DND-41 (cell line): ENCODE measurements at regions not wholly inside any gene's neighbourhood (a gene's known extent, or its start where the extent isn't known, plus 50 kb on each side); places are given as distances from the start of the nearest gene placed in this dataset.

Experiments
- ATAC-seq: fragments of 200-7000 bp; cut with Tn5 transposase; 3 replicates; pipeline ENCODE4 v1.9.1; 2021; ENCODE audit warnings: low read depth; ENCODE audit not compliant: insufficient read depth
- DNase-seq: peaks from one replicate; pipeline ENCODE4 v3.0.0-alpha.2; 2020
- H2AFZ ChIP-seq: 2 replicates; pipeline ENCODE4 v1.6.0; 2012; ENCODE audit warnings: low read depth, low read length
- H3K27ac ChIP-seq: 2 replicates; pipeline ENCODE4 v1.5.1; 2012; ENCODE audit warnings: low read length, inconsistent platforms
- H3K27me3 ChIP-seq: fragments of 200-600 bp; sonication (generic); 2 replicates; pipeline ENCODE4 v1.6.0; 2012; ENCODE audit warnings: low read length, mild to moderate bottlenecking, inconsistent platforms; ENCODE audit not compliant: insufficient read depth, poor library complexity
- H3K36me3 ChIP-seq: 2 replicates; pipeline ENCODE4 v1.5.1; 2012; ENCODE audit warnings: low read length, inconsistent platforms; ENCODE audit not compliant: insufficient read depth
- H3K4me1 ChIP-seq: 2 replicates; pipeline ENCODE4 v1.5.1; 2012; ENCODE audit warnings: mild to moderate bottlenecking, low read length; ENCODE audit not compliant: insufficient read depth
- H3K4me2 ChIP-seq: 2 replicates; pipeline ENCODE4 v1.6.0; 2012; ENCODE audit warnings: mild to moderate bottlenecking, moderate library complexity, low read length, inconsistent platforms; ENCODE audit not compliant: insufficient read depth
- H3K4me3 ChIP-seq, 2 experiments: fragments of 200-600 bp in 1 of 2; shearing (Covaris generic) in 1 of 2; 2 replicates each; pipeline ENCODE4 v1.5.1; 2012 to 2016; ENCODE audit warnings: inconsistent platforms in 2 of 2, low read length in 2 of 2, mild to moderate bottlenecking in 2 of 2, low read depth in 1 of 2, moderate library complexity in 1 of 2
- H3K79me2 ChIP-seq: 2 replicates; pipeline ENCODE4 v1.6.0; 2012; ENCODE audit warnings: low read length, inconsistent platforms; ENCODE audit not compliant: insufficient read depth
- H3K9ac ChIP-seq: 2 replicates; pipeline ENCODE4 v1.6.0; 2012; ENCODE audit warnings: low read depth, mild to moderate bottlenecking, inconsistent platforms, low read length, moderate library complexity
- H3K9me3 ChIP-seq: 2 replicates; pipeline ENCODE4 v1.5.1; 2012; ENCODE audit warnings: low read length, moderate library complexity, mild to moderate bottlenecking, inconsistent platforms; ENCODE audit not compliant: insufficient read depth, severe bottlenecking
- H4K20me1 ChIP-seq: 2 replicates; pipeline ENCODE4 v1.6.0; 2012; ENCODE audit warnings: low read length; ENCODE audit not compliant: insufficient read depth
- EZH2 ChIP-seq: IDR thresholded peaks from 3 replicates; pipeline ENCODE4 v1.6.1; 2012; ENCODE audit warnings: borderline replicate concordance, low read depth, mild to moderate bottlenecking, moderate library complexity, low read length, inconsistent platforms; ENCODE audit not compliant: severe bottlenecking
- TF ChIP-seq, protein P1 (sequence below): IDR thresholded peaks from 2 replicates; pipeline ENCODE4 v1.5.1; 2012; ENCODE audit warnings: borderline replicate concordance, low read length, moderate library complexity, mild to moderate bottlenecking; ENCODE audit not compliant: poor library complexity, severe bottlenecking; ENCODE audit errors: extremely low read depth

- Histone ChIP-seq H3K36me3 (no peaks in the 10 kb centered on the region), H3K4me2 (no peak overlapping the region), H3K27me3 (peaks cover 5% of the 10 kb centered on the region), H2AFZ (no peak overlapping the region), H4K20me1 (no peaks in the 10 kb centered on the region), H3K27ac (no peak overlapping the region), H3K9me3 (no peaks in the 10 kb centered on the region), H3K79me2 (no peaks in the 10 kb centered on the region), H3K9ac (no peak overlapping the region), H3K4me3 (no peak overlapping the region), H3K4me1 (no peaks in the 10 kb centered on the region)
- DNase-seq (no peak), ATAC-seq (no peak)
- TF ChIP-seq, protein P1, sequence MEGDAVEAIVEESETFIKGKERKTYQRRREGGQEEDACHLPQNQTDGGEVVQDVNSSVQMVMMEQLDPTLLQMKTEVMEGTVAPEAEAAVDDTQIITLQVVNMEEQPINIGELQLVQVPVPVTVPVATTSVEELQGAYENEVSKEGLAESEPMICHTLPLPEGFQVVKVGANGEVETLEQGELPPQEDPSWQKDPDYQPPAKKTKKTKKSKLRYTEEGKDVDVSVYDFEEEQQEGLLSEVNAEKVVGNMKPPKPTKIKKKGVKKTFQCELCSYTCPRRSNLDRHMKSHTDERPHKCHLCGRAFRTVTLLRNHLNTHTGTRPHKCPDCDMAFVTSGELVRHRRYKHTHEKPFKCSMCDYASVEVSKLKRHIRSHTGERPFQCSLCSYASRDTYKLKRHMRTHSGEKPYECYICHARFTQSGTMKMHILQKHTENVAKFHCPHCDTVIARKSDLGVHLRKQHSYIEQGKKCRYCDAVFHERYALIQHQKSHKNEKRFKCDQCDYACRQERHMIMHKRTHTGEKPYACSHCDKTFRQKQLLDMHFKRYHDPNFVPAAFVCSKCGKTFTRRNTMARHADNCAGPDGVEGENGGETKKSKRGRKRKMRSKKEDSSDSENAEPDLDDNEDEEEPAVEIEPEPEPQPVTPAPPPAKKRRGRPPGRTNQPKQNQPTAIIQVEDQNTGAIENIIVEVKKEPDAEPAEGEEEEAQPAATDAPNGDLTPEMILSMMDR = peak; percentile 30
- TF ChIP-seq EZH2 = no peak
These were observed 396.6 kb upstream of the ASIC2 start for GRCh38 chr17:33689725-33690124.

DNA sequence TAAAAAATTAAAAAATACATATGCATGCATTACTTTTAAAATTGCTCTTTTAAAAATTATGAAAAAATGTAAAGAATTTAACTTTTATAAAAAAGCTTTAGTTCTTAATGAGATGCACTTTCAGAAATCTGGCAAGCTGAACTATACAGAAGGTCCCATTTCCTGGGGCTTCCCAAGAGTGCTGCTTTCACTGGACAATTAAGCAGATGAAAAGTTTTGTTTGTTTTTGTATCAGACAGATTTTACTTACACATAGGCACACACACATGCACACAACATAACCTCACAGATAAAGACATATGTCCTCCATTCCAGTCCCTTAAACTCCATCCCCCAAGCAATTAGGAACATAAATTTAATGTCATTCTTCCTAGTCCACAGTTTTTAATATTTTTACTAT is 402.3 kb upstream of the ASIC2 start:
- H3K9me3 ChIP-seq = no peaks in the 10 kb centered on the region

GRCh38 chr17:33696102-33696501 is 403.0 kb upstream of the ASIC2 start:
- Histone ChIP-seq H3K36me3 (no peaks in the 10 kb centered on the region), H3K9me3 (no peaks in the 10 kb centered on the region), H3K4me2 (no peak overlapping the region), H3K79me2 (no peaks in the 10 kb centered on the region), H2AFZ (no peak overlapping the region), H3K9ac (no peak overlapping the region), H4K20me1 (no peaks in the 10 kb centered on the region), H3K27me3 (peaks cover 10% of the 10 kb centered on the region), H3K4me1 (no peaks in the 10 kb centered on the region), H3K27ac (no peak overlapping the region), H3K4me3 (no peak overlapping the region)
- ATAC-seq = no peak
- no peak for DNase-seq
- TF ChIP-seq EZH2 = no peak
- TF ChIP-seq, protein P1 = no peak

More for the DNA sequence above, 402.3 kb upstream of the ASIC2 start:
- no peak overlapping the region for H3K4me2 ChIP-seq
- H4K20me1 ChIP-seq = no peaks in the 10 kb centered on the region
- DNase-seq (no peak), ATAC-seq (no peak)
- no peak overlapping the region for H2AFZ ChIP-seq
- H3K27ac ChIP-seq = no peak overlapping the region
- TF ChIP-seq, protein P1 = no peak
- no peak for TF ChIP-seq EZH2
- no peak overlapping the region for H3K9ac ChIP-seq
- H3K27me3 ChIP-seq = peaks cover 10% of the 10 kb centered on the region
- no peaks in the 10 kb centered on the region for H3K4me1 ChIP-seq
- H3K4me3 ChIP-seq = no peak overlapping the region
- H3K36me3 ChIP-seq = no peaks in the 10 kb centered on the region
- no peaks in the 10 kb centered on the region for H3K79me2 ChIP-seq

- no peak overlapping the region for H3K27ac ChIP-seq
These were observed 404.5 kb upstream of the ASIC2 start for GRCh38 chr17:33697557-33697956.

More at GRCh38 chr17:33697557-33697956, 404.5 kb upstream of the ASIC2 start:
- DNase-seq = no peak
- ATAC-seq = no peak
- Histone ChIP-seq H3K79me2 (no peaks in the 10 kb centered on the region), H3K4me3 (no peak overlapping the region), H4K20me1 (no peaks in the 10 kb centered on the region), H3K36me3 (no peaks in the 10 kb centered on the region), H3K9ac (no peak overlapping the region), H3K4me2 (no peak overlapping the region), H3K9me3 (no peaks in the 10 kb centered on the region), H2AFZ (no peak overlapping the region), H3K27me3 (peaks cover 10% of the 10 kb centered on the region), H3K4me1 (no peaks in the 10 kb centered on the region)
- TF ChIP-seq EZH2 = no peak
- TF ChIP-seq, protein P1 = no peak
